Heart left ventricle (tissue), 16 donors: ENCODE measurements at regions not wholly inside any gene's neighbourhood (a gene's known extent, or its start where the extent isn't known, plus 50 kb on each side); places are given as distances from the start of the nearest gene placed in this dataset.

Experiments
- ATAC-seq, 4 donors: fragments of 200-7000 bp; cut with Tn5 transposase; one replicate each; pipeline ENCODE4 v1.9.1; 2020 to 2022; ENCODE audit warnings: moderate library complexity in 4 of 4, mild to moderate bottlenecking in 3 of 4, moderate number of reproducible peaks in 1 of 4
- DNase-seq, 5 donors: peaks; one replicate each; pipeline ENCODE4 v3.0.0-alpha.2; 2020
- H3K27ac ChIP-seq, 12 donors: fragments of 200-600 bp; sonication (generic) in 4 of 12; one replicate each; pipeline versions ENCODE4 v1.5.0 to v1.8.0; 2016 to 2022; ENCODE audit warnings: mild to moderate bottlenecking in 2 of 12
- H3K27me3 ChIP-seq, 9 donors: fragments of 200-600 bp; sonication (generic) in 2 of 9; one replicate each; pipeline versions ENCODE4 v1.5.1 to v1.8.0; 2016 to 2022; ENCODE audit warnings: mild to moderate bottlenecking in 3 of 9
- H3K36me3 ChIP-seq, 9 donors: fragments of 200-600 bp; sonication (generic) in 2 of 9; one replicate each; pipeline versions ENCODE4 v1.5.0 to v1.8.0; 2018 to 2022; ENCODE audit warnings: mild to moderate bottlenecking in 2 of 9
- H3K4me1 ChIP-seq, 12 donors: fragments of 200-600 bp; sonication (generic) in 4 of 12; one replicate each; pipeline versions ENCODE4 v1.5.0 to v1.8.0; 2016 to 2022; ENCODE audit warnings: mild to moderate bottlenecking in 3 of 12
- H3K4me3 ChIP-seq, 12 donors: fragments of 200-600 bp; sonication (generic) in 4 of 12; one replicate each; pipeline versions ENCODE4 v1.5.0 to v1.8.0; 2017 to 2022; ENCODE audit warnings: mild to moderate bottlenecking in 9 of 12, moderate library complexity in 4 of 12
- H3K9me3 ChIP-seq, 12 donors: fragments of 200-600 bp; sonication (generic) in 4 of 12; one replicate each; pipeline versions ENCODE4 v1.5.0 to v1.8.0; 2016 to 2022; ENCODE audit warnings: mild to moderate bottlenecking in 1 of 12
- CTCF ChIP-seq, 12 donors: fragments of 200-600 bp; sonication (generic) in 4 of 12; IDR thresholded peaks; one replicate each; pipeline versions ENCODE4 v1.5.0 to v1.8.0; 2018 to 2022; ENCODE audit warnings: antibody characterized with exemption in 12 of 12, mild to moderate bottlenecking in 5 of 12
- POLR2A ChIP-seq, 2 donors: fragments of 450-650 bp; IDR thresholded peaks; one replicate each; pipeline ENCODE4 v1.6.1; 2017; ENCODE audit warnings: antibody characterized with exemption in 2 of 2, mild to moderate bottlenecking in 2 of 2, moderate library complexity in 2 of 2
- WGBS, 4 donors: extraction: QIAGEN DNeasy Blood & Tissue Kit in 2 of 4; methylation state at CpG; one replicate each; pipeline versions ENCODE4 v1.1.5 to v1.1.7; 2013 to 2018; 5-methylcytosine and 5-hydroxymethylcytosine counted together
- intact Hi-C, 10 donors: fragments of 100-400 bp; cut with DNase I; formaldehyde crosslinking; loops; one replicate each; pipeline versions ENCODE4 v1.11.1 to v1.14.2; 2022
- donor health status: ischemic (EF 13 %, LVEDD 7.1; RV severe dilation, severe dysfunction).
- donor health status: healthy with polysubstance abuse.
- donor health status: DM: no; HTN: yes; CAD: no.
- donor health status: DM: no; HTN: no; CAD: no.
- donor health status: ischemic (EF 25% LVEDD 6.9; RV normal size, moderate dysfunction).
- donor health status: ischemic (EF 25% LVEDD 5.7; RV mildly dilated, moderate dysfunction).
- donor health status: healthy.
- donor health status: DM: yes; HTN: yes; CAD: no.
- donor health status: ischemic (EF 35%, LVEDD 5.7; RV mildly dilated, moderate dysfunction).
- donor health status: nonischemic (EF 11% LVEDD 7.7; RV severe dilation, severe dysfunction).
- donor health status: DM: yes; HTN: yes; CAD: no.
- donor health status: PGD.
- donor health status: ischemic (EF 29% LVEDD 5.4; RV normal size, mild dysfunction).
- donor health status: nonischemic (EF 23%, LVEDD 6.1; RV moderate dilation, normal function).

GRCh38 chr6:65964261-65964660 lies 257.2 kb upstream of the EYS start:
- ATAC-seq (no peak), DNase-seq (no peak)
- Histone ChIP-seq H3K27ac (no peak overlapping the region), H3K9me3 (no peaks in the 10 kb centered on the region), H3K4me3 (no peak overlapping the region), H3K27me3 (no peaks in the 10 kb centered on the region), H3K4me1 (no peaks in the 10 kb centered on the region), H3K36me3 (no peaks in the 10 kb centered on the region)
- intact Hi-C loops: no loop called here
- TF ChIP-seq POLR2A (IDR thresholded peaks at IDR 0.05): no peak
- no peak for TF ChIP-seq CTCF (IDR thresholded peaks at IDR 0.05)

- intact Hi-C loops: no loop called here
- no peak for TF ChIP-seq CTCF (IDR thresholded peaks at IDR 0.05)
- TF ChIP-seq POLR2A (IDR thresholded peaks at IDR 0.05): no peak
- no peaks in the 10 kb centered on the region for H3K27me3 ChIP-seq
- no peak overlapping the region for H3K4me3 ChIP-seq
- no peak overlapping the region for H3K27ac ChIP-seq
- no peaks in the 10 kb centered on the region for H3K9me3 ChIP-seq
- H3K4me1 ChIP-seq: no peaks in the 10 kb centered on the region
- 83 to 88% (median 88%) methylated on average over 3 of the region's 3 CpGs for WGBS, 4 donors
- no peak for DNase-seq
- no peaks in the 10 kb centered on the region for H3K36me3 ChIP-seq
- ATAC-seq: no peak
These were observed 248.0 kb upstream of the EYS start for GRCh38 chr6:65955034-65955433.

- intact Hi-C loops: no loop called here
- H3K36me3 ChIP-seq: no peaks in the 10 kb centered on the region
- H3K4me1 ChIP-seq: no peaks in the 10 kb centered on the region
- no peak for TF ChIP-seq POLR2A (IDR thresholded peaks at IDR 0.05)
- TF ChIP-seq CTCF (IDR thresholded peaks at IDR 0.05): no peak
- WGBS, 4 donors: 92 to 96% (median 95%) methylated on average over 1 of the region's 1 CpG
- H3K27ac ChIP-seq: no peak overlapping the region
- ATAC-seq: no peak
- DNase-seq: no peak
- H3K27me3 ChIP-seq: no peaks in the 10 kb centered on the region
- H3K4me3 ChIP-seq: no peak overlapping the region
- H3K9me3 ChIP-seq: no peaks in the 10 kb centered on the region
These were observed 241.0 kb upstream of the EYS start for GRCh38 chr6:65948062-65948461.

- no peaks in the 10 kb centered on the region for H3K36me3 ChIP-seq
- H3K27ac ChIP-seq: no peak overlapping the region
- H3K9me3 ChIP-seq: no peaks in the 10 kb centered on the region
- 65 to 71% (median 68%) methylated on average over 3 of the region's 3 CpGs for WGBS, 4 donors
- H3K4me3 ChIP-seq: no peak overlapping the region
- intact Hi-C loops: no loop called here
- no peak for DNase-seq
- no peaks in the 10 kb centered on the region for H3K4me1 ChIP-seq
- TF ChIP-seq POLR2A (IDR thresholded peaks at IDR 0.05): no peak
- ATAC-seq: no peak
- H3K27me3 ChIP-seq: no peaks in the 10 kb centered on the region
These were observed 236.5 kb upstream of the EYS start for GRCh38 chr6:65943548-65943947.

GRCh38 chr6:65943051-65943450 lies 236.0 kb upstream of the EYS start:
- 60 to 70% (median 64%) methylated on average over 3 of the region's 3 CpGs for WGBS, 4 donors
- Histone ChIP-seq H3K27ac (no peak overlapping the region), H3K36me3 (no peaks in the 10 kb centered on the region), H3K4me3 (no peak overlapping the region), H3K9me3 (no peaks in the 10 kb centered on the region), H3K27me3 (no peaks in the 10 kb centered on the region), H3K4me1 (no peaks in the 10 kb centered on the region)
- TF ChIP-seq CTCF (IDR thresholded peaks at IDR 0.05) (no peak), POLR2A (IDR thresholded peaks at IDR 0.05) (no peak)
- no peak for ATAC-seq
- intact Hi-C loops: no loop called here
- DNase-seq: no peak
